ENCODE measurements at regions not wholly inside any gene's neighbourhood (a gene's known extent, or its start where the extent isn't known, plus 50 kb on each side); places are given as distances from the start of the nearest gene placed in this dataset.

- TF ChIP-seq POLR2A (IDR thresholded peaks at IDR 0.05) (no peak), CTCF (IDR thresholded peaks at IDR 0.05) (no peak)
- Histone ChIP-seq H3K27ac (no peak overlapping the region), H3K4me1 (peaks cover 0 to 4% (median 0%) of the 10 kb centered on the region in 12 donors), H3K9me3 (no peaks in the 10 kb centered on the region), H3K4me3 (no peak overlapping the region), H3K36me3 (no peaks in the 10 kb centered on the region), H3K27me3 (peaks cover 0 to 3% (median 0%) of the 10 kb centered on the region in 9 donors)
- DNase-seq (no peak), ATAC-seq (no peak)
- intact Hi-C loops (cut with DNase I), result no loop called here
- 86 to 89% (median 87%) methylated on average over 5 of the region's 5 CpGs for WGBS, 4 donors
Observed at GRCh38 chr15:61689067-61689466, 371.2 kb downstream of the VPS13C start.

GRCh38 chr15:61687651-61688050, 372.6 kb downstream of the VPS13C start:
- DNase-seq (no peak), ATAC-seq (no peak)
- intact Hi-C loops (cut with DNase I), result no loop called here
- H3K4me3 ChIP-seq, result no peak overlapping the region
- H3K27ac ChIP-seq, result no peak overlapping the region
- H3K9me3 ChIP-seq, result no peaks in the 10 kb centered on the region
- H3K27me3 ChIP-seq, result peaks cover 0 to 3% (median 0%) of the 10 kb centered on the region in 9 donors
- no peaks in the 10 kb centered on the region for H3K36me3 ChIP-seq
- TF ChIP-seq POLR2A (IDR thresholded peaks at IDR 0.05), result no peak
- no peak for TF ChIP-seq CTCF (IDR thresholded peaks at IDR 0.05)
- peaks cover 0 to 4% (median 0%) of the 10 kb centered on the region in 12 donors for H3K4me1 ChIP-seq

- H3K27ac ChIP-seq, result no peak overlapping the region
- WGBS, 4 donors, result 42 to 46% (median 44%) methylated on average over 6 of the region's 6 CpGs
- no peak overlapping the region for H3K4me3 ChIP-seq
- H3K9me3 ChIP-seq, result no peaks in the 10 kb centered on the region
- no peak for TF ChIP-seq POLR2A (IDR thresholded peaks at IDR 0.05)
- TF ChIP-seq CTCF (IDR thresholded peaks at IDR 0.05), result no peak
- DNase-seq (no peak), ATAC-seq (no peak)
- H3K36me3 ChIP-seq, result no peaks in the 10 kb centered on the region
- peaks cover 0 to 3% (median 0%) of the 10 kb centered on the region in 9 donors for H3K27me3 ChIP-seq
- peaks cover 0 to 4% (median 0%) of the 10 kb centered on the region in 12 donors for H3K4me1 ChIP-seq
- intact Hi-C loops (cut with DNase I), result no loop called here
Observed at GRCh38 chr15:61687124-61687523, 373.1 kb downstream of the VPS13C start.

- no peak for ATAC-seq
- H3K27ac ChIP-seq, result no peak overlapping the region
- no peak overlapping the region for H3K4me3 ChIP-seq
- H3K9me3 ChIP-seq, result no peaks in the 10 kb centered on the region
- H3K4me1 ChIP-seq, result peaks cover 0 to 4% (median 0%) of the 10 kb centered on the region in 12 donors
- intact Hi-C loops (cut with DNase I), result no loop called here
- no peak for TF ChIP-seq CTCF (IDR thresholded peaks at IDR 0.05)
- no peak for TF ChIP-seq POLR2A (IDR thresholded peaks at IDR 0.05)
- H3K27me3 ChIP-seq, result peaks cover 0 to 3% (median 0%) of the 10 kb centered on the region in 9 donors
- no peaks in the 10 kb centered on the region for H3K36me3 ChIP-seq
- no peak for DNase-seq
- 66 to 83% (median 80%) methylated on average over 2 of the region's 2 CpGs for WGBS, 4 donors
Observed at GRCh38 chr15:61685971-61686370, 374.3 kb downstream of the VPS13C start.
